HCT116 (cell line): ENCODE measurements at regions not wholly inside any gene's neighbourhood (a gene's known extent, or its start where the extent isn't known, plus 50 kb on each side); places are given as distances from the start of the nearest gene placed in this dataset.

Experiments used
- ATAC-seq: fragments of 200-7000 bp; cut with Tn5 transposase; 2 replicates; pipeline ENCODE4 v1.9.1; 2020; ENCODE audit warnings: mild to moderate bottlenecking, moderate library complexity
- BruUV-seq: library from RNA; stranded (reverse); fragments of 400-500 nt; replicated peaks from 2 replicates; lab custom pipeline; 2021; lab: Mats Ljungman, UMichigan
- CTCF ChIA-PET: fragments of 300-600 bp; sonication (Branson Sonifier 250); formaldehyde crosslinking; loops from one replicate; lab custom pipeline; 2021; ENCODE audit warnings: antibody characterized with exemption; lab: Charles Lee
- POLR2A ChIA-PET: fragments of 300-600, 350-600 bp; sonication (Branson Sonifier 250); formaldehyde crosslinking; loops from one replicate; lab custom pipeline; 2021; ENCODE audit warnings: antibody characterized with exemption; lab: Charles Lee
- RAD21 ChIA-PET, 2 experiments: fragments of 300-600 bp; sonication (Branson Sonifier 250); formaldehyde crosslinking; loops; one replicate each; lab custom pipeline; 2023; ENCODE audit warnings: low total read pairs in 2 of 2; ENCODE audit not compliant: uncharacterized antibody in 2 of 2, unreplicated experiment in 2 of 2, low non-redundant PET in 1 of 2; lab: Charles Lee
- DNase-seq: peaks from one replicate; pipeline ENCODE4 v3.0.0-alpha.2; 2010; ENCODE audit warnings: low read depth, low spot score
- H2AFZ ChIP-seq: fragments of 200-600 bp; shearing (Covaris generic), sonication (generic); 2 replicates; pipeline ENCODE4 v1.6.1; 2017; ENCODE audit warnings: low read depth, mixed run types, mixed read lengths, antibody characterized with exemption, low read length; ENCODE audit not compliant: poor library complexity, severe bottlenecking
- H3K27ac ChIP-seq: 2 replicates; pipeline ENCODE4 v1.5.1; 2012; ENCODE audit warnings: low read depth, low read length
- H3K27me3 ChIP-seq: fragments of 200-600 bp; sonication (generic); 2 replicates; pipeline ENCODE4 v1.6.1; 2016; ENCODE audit warnings: mixed run types, low read length, mixed read lengths; ENCODE audit not compliant: insufficient read depth
- H3K36me3 ChIP-seq, 2 experiments: fragments of 200-500 bp in 1 of 2; fragments of 200-600 bp in 1 of 2; sonication (Bioruptor generic) in 1 of 2; sonication (generic) in 1 of 2; 2 replicates each; pipeline versions ENCODE4 v1.5.1 to v1.6.1; 2014 to 2016; ENCODE audit warnings: low read length in 2 of 2, inconsistent platforms in 1 of 2, mixed read lengths in 1 of 2, mixed run types in 1 of 2; ENCODE audit not compliant: insufficient read depth in 2 of 2, control insufficient read depth in 1 of 2
- H3K4me1 ChIP-seq, 2 experiments: fragments of 200-600 bp in 1 of 2; sonication (generic) in 1 of 2; 2 replicates each; pipeline versions ENCODE4 v1.5.1 to v1.6.1; 2012 to 2017; ENCODE audit warnings: low read length in 2 of 2, inconsistent platforms in 1 of 2, mild to moderate bottlenecking in 1 of 2, mixed read lengths in 1 of 2, mixed run types in 1 of 2, moderate library complexity in 1 of 2; ENCODE audit not compliant: insufficient read depth in 2 of 2, control insufficient read depth in 1 of 2
- H3K4me2 ChIP-seq: fragments of 200-600 bp; sonication (generic); 2 replicates; pipeline ENCODE4 v1.6.1; 2017; ENCODE audit warnings: mixed run types, low read length, mixed read lengths
- H3K4me3 ChIP-seq, 2 experiments: fragments of 200-600 bp in 1 of 2; sonication (generic) in 1 of 2; replicated peaks in 1 of 2; 2 replicates each; pipeline ENCODE4 v1.5.1; 2011 to 2016; ENCODE audit warnings: low read length in 2 of 2, control low read depth in 1 of 2, low read depth in 1 of 2, mild to moderate bottlenecking in 1 of 2, mixed read lengths in 1 of 2, mixed run types in 1 of 2
- H3K79me2 ChIP-seq: fragments of 200-600 bp; sonication (generic); 2 replicates; pipeline ENCODE4 v1.6.1; 2017; ENCODE audit warnings: mild to moderate bottlenecking, mixed run types, low read length, moderate library complexity, mixed read lengths; ENCODE audit not compliant: insufficient read depth
- H3K9ac ChIP-seq: fragments of 200-600 bp; sonication (generic); 2 replicates; pipeline ENCODE4 v1.6.1; 2016; ENCODE audit warnings: low read length, mixed read lengths
- H3K9me2 ChIP-seq: fragments of 200-600 bp; sonication (generic), shearing (Covaris generic); 2 replicates; pipeline ENCODE4 v1.6.1; 2017; ENCODE audit warnings: mixed run types, mild to moderate bottlenecking, moderate library complexity; ENCODE audit not compliant: insufficient read depth
- H3K9me3 ChIP-seq, 2 experiments: fragments of 200-500 bp in 1 of 2; fragments of 200-600 bp in 1 of 2; sonication (Bioruptor generic) in 1 of 2; sonication (generic) in 1 of 2; 2 replicates each; pipeline ENCODE4 v1.6.1; 2014 to 2017; ENCODE audit warnings: low read length in 2 of 2, mixed read lengths in 2 of 2, inconsistent platforms in 1 of 2, low read depth in 1 of 2, mild to moderate bottlenecking in 1 of 2, mixed run types in 1 of 2, moderate library complexity in 1 of 2; ENCODE audit not compliant: control insufficient read depth in 1 of 2, insufficient read depth in 1 of 2
- H4K20me1 ChIP-seq: fragments of 200-600 bp; sonication (generic), shearing (Covaris generic); 2 replicates; pipeline ENCODE4 v1.6.1; 2017; ENCODE audit warnings: mixed run types, mild to moderate bottlenecking, moderate library complexity; ENCODE audit not compliant: insufficient read depth
- CBX3 ChIP-seq: IDR thresholded peaks from 2 replicates; pipeline ENCODE4 v1.6.1; 2012; ENCODE audit warnings: low read depth
- CEBPB ChIP-seq: IDR thresholded peaks from 2 replicates; pipeline ENCODE4 v1.6.1; 2012; ENCODE audit warnings: low read depth
- EGR1 ChIP-seq: IDR thresholded peaks from 2 replicates; pipeline ENCODE4 v1.6.1; 2012; ENCODE audit warnings: low read depth
- EZH2phosphoT487 ChIP-seq: fragments of 200-600 bp; IDR thresholded peaks from 2 replicates; pipeline ENCODE4 v1.6.1; 2018; ENCODE audit warnings: antibody characterized with exemption, borderline replicate concordance
- FOSL1 ChIP-seq: IDR thresholded peaks from 2 replicates; pipeline ENCODE4 v1.6.1; 2012; ENCODE audit warnings: low read depth
- POLR2A ChIP-seq: IDR thresholded peaks from 2 replicates; pipeline ENCODE4 v1.7.0; 2011; ENCODE audit warnings: borderline replicate concordance; ENCODE audit not compliant: insufficient read depth, insufficient read length; ENCODE audit errors: extremely low read depth
- POLR2AphosphoS5 ChIP-seq: IDR thresholded peaks from 2 replicates; pipeline ENCODE4 v1.6.1; 2011; ENCODE audit warnings: mild to moderate bottlenecking, low read depth, low read length, moderate library complexity
- RAD21 ChIP-seq: IDR thresholded peaks from 2 replicates; pipeline ENCODE4 v1.6.1; 2012; ENCODE audit warnings: low read depth, mild to moderate bottlenecking
- SIN3A ChIP-seq: IDR thresholded peaks from 2 replicates; pipeline ENCODE4 v1.6.1; 2012; ENCODE audit warnings: low read depth
- SP1 ChIP-seq: IDR thresholded peaks from 2 replicates; pipeline ENCODE4 v1.6.1; 2012; ENCODE audit warnings: low read depth
- SRF ChIP-seq: IDR thresholded peaks from 2 replicates; pipeline ENCODE4 v1.6.1; 2012; ENCODE audit warnings: low read depth
- TCF7L2 ChIP-seq: IDR thresholded peaks from 2 replicates; pipeline ENCODE4 v1.7.0; 2011; ENCODE audit warnings: borderline replicate concordance, inconsistent platforms; ENCODE audit not compliant: insufficient read depth, insufficient read length; ENCODE audit errors: extremely low read depth
- YY1 ChIP-seq: IDR thresholded peaks from 2 replicates; pipeline ENCODE4 v1.6.1; 2011; ENCODE audit warnings: low read length, low read depth, moderate library complexity, mild to moderate bottlenecking; ENCODE audit not compliant: insufficient replicate concordance; ENCODE audit errors: extremely low read depth
- ZFX ChIP-seq: fragments of 450-650 bp; IDR thresholded peaks from 2 replicates; pipeline ENCODE4 v1.6.1; 2017
- intact Hi-C: fragments of 100-400 bp; cut with micrococcal nuclease; formaldehyde crosslinking; loops from 2 replicates; pipeline ENCODE4 v1.10.0; 2022
- TF ChIP-seq, protein P1 (sequence below): IDR thresholded peaks from 2 replicates; pipeline ENCODE4 v1.6.1; 2012
- TF ChIP-seq, protein P2 (sequence below): IDR thresholded peaks from 2 replicates; pipeline ENCODE4 v1.6.1; 2011; ENCODE audit warnings: mild to moderate bottlenecking, low read length, moderate library complexity; ENCODE audit not compliant: insufficient replicate concordance; ENCODE audit errors: extremely low read depth
- TF ChIP-seq, protein P3 (sequence below), 3 experiments: fragments of 200-600 bp in 1 of 3; sonication (generic) in 1 of 3; IDR thresholded peaks in 2 of 3; conservative IDR thresholded peaks in 1 of 3; 2 replicates each; pipeline ENCODE4 v1.5.1; 2012 to 2017; ENCODE audit warnings: low read depth in 2 of 3, low read length in 2 of 3, antibody characterized with exemption in 1 of 3, borderline replicate concordance in 1 of 3, control low read depth in 1 of 3, mild to moderate bottlenecking in 1 of 3, mixed read lengths in 1 of 3, mixed run types in 1 of 3, moderate library complexity in 1 of 3; ENCODE audit not compliant: insufficient read depth in 1 of 3

DNA sequence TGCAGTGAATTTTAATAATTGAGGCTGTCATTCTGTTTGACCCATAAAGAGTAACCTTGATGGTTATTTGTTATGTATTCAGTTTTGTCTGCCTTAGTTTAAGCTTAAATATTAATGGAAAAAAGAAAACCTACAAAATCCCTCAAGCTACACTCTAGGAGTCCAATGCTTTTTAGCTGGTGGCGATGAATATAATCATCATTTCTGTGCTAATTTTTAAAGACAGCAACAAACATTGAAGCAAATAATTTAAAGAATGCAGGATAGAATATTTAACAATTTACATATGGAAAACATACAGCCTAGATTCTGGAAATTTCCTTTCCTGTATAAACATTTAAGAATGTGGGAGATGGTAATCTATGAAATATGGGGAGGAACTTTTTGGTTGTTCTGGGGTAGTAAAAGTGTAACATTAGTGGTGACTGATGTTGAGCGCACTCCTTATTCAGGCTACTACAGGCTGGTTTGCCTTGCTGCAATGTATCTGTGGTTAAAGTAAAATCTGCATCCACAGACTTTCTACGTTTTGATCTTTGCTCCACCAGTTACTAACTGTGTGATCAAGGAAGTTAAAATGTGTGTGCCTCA, 287.9 kb upstream of the DEFB112 start:
- intact Hi-C loops = no loop called here
- no peak for TF ChIP-seq CBX3
- no peak for TF ChIP-seq EGR1
- no peak for TF ChIP-seq RAD21
- TF ChIP-seq YY1 = no peak
- TF ChIP-seq CEBPB = no peak
- TF ChIP-seq, protein P1, sequence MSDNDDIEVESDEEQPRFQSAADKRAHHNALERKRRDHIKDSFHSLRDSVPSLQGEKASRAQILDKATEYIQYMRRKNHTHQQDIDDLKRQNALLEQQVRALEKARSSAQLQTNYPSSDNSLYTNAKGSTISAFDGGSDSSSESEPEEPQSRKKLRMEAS = no peak
- no peak for TF ChIP-seq FOSL1
- TF ChIP-seq EZH2phosphoT487 = no peak
- TF ChIP-seq SIN3A = no peak
- no peak for TF ChIP-seq TCF7L2
- TF ChIP-seq, protein P2, sequence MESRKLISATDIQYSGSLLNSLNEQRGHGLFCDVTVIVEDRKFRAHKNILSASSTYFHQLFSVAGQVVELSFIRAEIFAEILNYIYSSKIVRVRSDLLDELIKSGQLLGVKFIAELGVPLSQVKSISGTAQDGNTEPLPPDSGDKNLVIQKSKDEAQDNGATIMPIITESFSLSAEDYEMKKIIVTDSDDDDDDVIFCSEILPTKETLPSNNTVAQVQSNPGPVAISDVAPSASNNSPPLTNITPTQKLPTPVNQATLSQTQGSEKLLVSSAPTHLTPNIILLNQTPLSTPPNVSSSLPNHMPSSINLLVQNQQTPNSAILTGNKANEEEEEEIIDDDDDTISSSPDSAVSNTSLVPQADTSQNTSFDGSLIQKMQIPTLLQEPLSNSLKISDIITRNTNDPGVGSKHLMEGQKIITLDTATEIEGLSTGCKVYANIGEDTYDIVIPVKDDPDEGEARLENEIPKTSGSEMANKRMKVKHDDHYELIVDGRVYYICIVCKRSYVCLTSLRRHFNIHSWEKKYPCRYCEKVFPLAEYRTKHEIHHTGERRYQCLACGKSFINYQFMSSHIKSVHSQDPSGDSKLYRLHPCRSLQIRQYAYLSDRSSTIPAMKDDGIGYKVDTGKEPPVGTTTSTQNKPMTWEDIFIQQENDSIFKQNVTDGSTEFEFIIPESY = no peak
- TF ChIP-seq POLR2A = no peak
- no peak for TF ChIP-seq SRF
- no peak for TF ChIP-seq SP1
- TF ChIP-seq, protein P3, sequence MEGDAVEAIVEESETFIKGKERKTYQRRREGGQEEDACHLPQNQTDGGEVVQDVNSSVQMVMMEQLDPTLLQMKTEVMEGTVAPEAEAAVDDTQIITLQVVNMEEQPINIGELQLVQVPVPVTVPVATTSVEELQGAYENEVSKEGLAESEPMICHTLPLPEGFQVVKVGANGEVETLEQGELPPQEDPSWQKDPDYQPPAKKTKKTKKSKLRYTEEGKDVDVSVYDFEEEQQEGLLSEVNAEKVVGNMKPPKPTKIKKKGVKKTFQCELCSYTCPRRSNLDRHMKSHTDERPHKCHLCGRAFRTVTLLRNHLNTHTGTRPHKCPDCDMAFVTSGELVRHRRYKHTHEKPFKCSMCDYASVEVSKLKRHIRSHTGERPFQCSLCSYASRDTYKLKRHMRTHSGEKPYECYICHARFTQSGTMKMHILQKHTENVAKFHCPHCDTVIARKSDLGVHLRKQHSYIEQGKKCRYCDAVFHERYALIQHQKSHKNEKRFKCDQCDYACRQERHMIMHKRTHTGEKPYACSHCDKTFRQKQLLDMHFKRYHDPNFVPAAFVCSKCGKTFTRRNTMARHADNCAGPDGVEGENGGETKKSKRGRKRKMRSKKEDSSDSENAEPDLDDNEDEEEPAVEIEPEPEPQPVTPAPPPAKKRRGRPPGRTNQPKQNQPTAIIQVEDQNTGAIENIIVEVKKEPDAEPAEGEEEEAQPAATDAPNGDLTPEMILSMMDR (IDR thresholded peaks at IDR 0.05 in 2 of 3, conservative IDR thresholded peaks at IDR 0.05 in 1 of 3; ENCODE audit: borderline replicate concordance in 1 of 3, insufficient read depth in 1 of 3, low read depth in 2 of 3, low read length in 2 of 3) = no peak
- no peak for TF ChIP-seq POLR2AphosphoS5
- no peak for TF ChIP-seq ZFX

More for the DNA sequence above, 287.9 kb upstream of the DEFB112 start:
- no peaks in the 10 kb centered on the region for H4K20me1 ChIP-seq
- no peak overlapping the region for H3K27ac ChIP-seq
- RAD21 ChIA-PET = no interaction called here
- no peaks in the 10 kb centered on the region for H3K79me2 ChIP-seq
- no peak overlapping the region for H3K9ac ChIP-seq
- no peaks in the 10 kb centered on the region for H3K9me2 ChIP-seq
- no peak overlapping the region for H3K4me2 ChIP-seq
- CTCF ChIA-PET = no interaction called here
- no peak for DNase-seq
- POLR2A ChIA-PET = no interaction called here
- no peak overlapping the region for H3K4me3 ChIP-seq
- no TSS peak for BruUV-seq
- ATAC-seq = no peak
- no peak overlapping the region for H2AFZ ChIP-seq
- no peaks in the 10 kb centered on the region for H3K27me3 ChIP-seq
- peaks cover 8 to 17% of the 10 kb centered on the region in 2 experiments; a peak in 2 of 4 replicates for H3K9me3 ChIP-seq
- no peaks in the 10 kb centered on the region for H3K36me3 ChIP-seq
- H3K4me1 ChIP-seq = no peaks in the 10 kb centered on the region
